Activated B cell treated with CpG ODN at 0.5 μM for 24 hours (primary cell): ENCODE measurements at regions not wholly inside any gene's neighbourhood (a gene's known extent, or its start where the extent isn't known, plus 50 kb on each side); places are given as distances from the start of the nearest gene placed in this dataset.

Experiments used
- ATAC-seq: fragments of 200-7000 bp; cut with Tn5 transposase; one replicate; pipeline ENCODE4 v1.10.0; 2021; ENCODE audit warnings: low read depth, mild to moderate bottlenecking, moderate library complexity
- CTCF ChIA-PET: fragments of 350-600 bp; sonication (Branson Sonifier 250); formaldehyde crosslinking; loops from one replicate; lab custom pipeline; 2021; ENCODE audit warnings: antibody characterized with exemption; lab: Charles Lee
- POLR2A ChIA-PET: fragments of 350-600 bp; sonication (Branson Sonifier 250); formaldehyde crosslinking; loops from one replicate; lab custom pipeline; 2021; ENCODE audit warnings: antibody characterized with exemption; lab: Charles Lee
- DNase-seq: peaks from one replicate; pipeline ENCODE4 v3.0.0; 2022
- H3K27ac Mint-ChIP-seq: one replicate; pipeline ENCODE4 v1.8.0; 2020; ENCODE audit warnings: mixed read lengths
- H3K27me3 Mint-ChIP-seq: one replicate; pipeline ENCODE4 v1.8.0; 2021; ENCODE audit warnings: mixed read lengths
- H3K36me3 Mint-ChIP-seq: one replicate; pipeline ENCODE4 v1.8.0; 2021; ENCODE audit warnings: low read depth, mixed read lengths
- H3K4me1 Mint-ChIP-seq: one replicate; pipeline ENCODE4 v1.8.0; 2021; ENCODE audit warnings: mixed read lengths
- H3K4me3 Mint-ChIP-seq: one replicate; pipeline ENCODE4 v1.8.0; 2020; ENCODE audit warnings: mild to moderate bottlenecking, mixed read lengths
- H3K9me3 Mint-ChIP-seq: one replicate; pipeline ENCODE4 v1.8.0; 2020; ENCODE audit warnings: mixed read lengths
- intact Hi-C: fragments of 100-400 bp; cut with micrococcal nuclease; formaldehyde crosslinking; loops from one replicate; pipeline ENCODE4 v1.15.1; 2024
- TF ChIP-seq, protein P1 (sequence below): fragments of 200-600 bp; IDR thresholded peaks from one replicate; pipeline ENCODE4 v1.8.0; 2022; ENCODE audit warnings: antibody characterized with exemption, mild to moderate bottlenecking

GRCh38 chr15:77553695-77554094 lies 79.0 kb downstream of the LINGO1 start:
- no peak for ATAC-seq
- Mint-ChIP-seq H3K27me3 (no peaks in the 10 kb centered on the region), H3K4me3 (no peak overlapping the region), H3K27ac (no peak overlapping the region), H3K36me3 (no peaks in the 10 kb centered on the region), H3K4me1 (no peaks in the 10 kb centered on the region), H3K9me3 (no peaks in the 10 kb centered on the region)
- ChIA-PET POLR2A (no interaction called here), CTCF (no interaction called here)
- intact Hi-C loops, result no loop called here
- no peak for DNase-seq
- TF ChIP-seq, protein P1, sequence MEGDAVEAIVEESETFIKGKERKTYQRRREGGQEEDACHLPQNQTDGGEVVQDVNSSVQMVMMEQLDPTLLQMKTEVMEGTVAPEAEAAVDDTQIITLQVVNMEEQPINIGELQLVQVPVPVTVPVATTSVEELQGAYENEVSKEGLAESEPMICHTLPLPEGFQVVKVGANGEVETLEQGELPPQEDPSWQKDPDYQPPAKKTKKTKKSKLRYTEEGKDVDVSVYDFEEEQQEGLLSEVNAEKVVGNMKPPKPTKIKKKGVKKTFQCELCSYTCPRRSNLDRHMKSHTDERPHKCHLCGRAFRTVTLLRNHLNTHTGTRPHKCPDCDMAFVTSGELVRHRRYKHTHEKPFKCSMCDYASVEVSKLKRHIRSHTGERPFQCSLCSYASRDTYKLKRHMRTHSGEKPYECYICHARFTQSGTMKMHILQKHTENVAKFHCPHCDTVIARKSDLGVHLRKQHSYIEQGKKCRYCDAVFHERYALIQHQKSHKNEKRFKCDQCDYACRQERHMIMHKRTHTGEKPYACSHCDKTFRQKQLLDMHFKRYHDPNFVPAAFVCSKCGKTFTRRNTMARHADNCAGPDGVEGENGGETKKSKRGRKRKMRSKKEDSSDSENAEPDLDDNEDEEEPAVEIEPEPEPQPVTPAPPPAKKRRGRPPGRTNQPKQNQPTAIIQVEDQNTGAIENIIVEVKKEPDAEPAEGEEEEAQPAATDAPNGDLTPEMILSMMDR, result no peak

DNA sequence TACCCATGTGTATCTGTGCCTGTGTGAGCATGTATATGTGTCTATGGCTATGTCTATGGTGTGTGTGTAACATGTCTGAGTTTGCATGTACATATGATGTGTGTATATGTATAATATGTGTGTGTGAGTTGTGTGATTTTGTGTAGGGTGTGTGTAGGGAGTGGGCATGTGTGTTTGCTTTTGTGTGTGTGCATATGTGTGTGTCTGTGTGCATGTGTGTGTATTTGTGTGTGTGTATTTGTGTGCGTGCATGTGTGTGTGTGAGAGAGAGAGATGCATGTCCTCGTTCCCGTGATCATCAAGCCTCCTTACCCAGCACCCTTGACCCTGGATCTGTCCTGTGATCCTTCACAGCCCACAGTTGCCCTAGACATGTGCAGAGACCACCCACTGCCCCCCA lies 79.5 kb downstream of the LINGO1 start:
- ATAC-seq (no peak), DNase-seq (no peak)
- Mint-ChIP-seq H3K9me3 (no peaks in the 10 kb centered on the region), H3K27me3 (no peaks in the 10 kb centered on the region), H3K36me3 (no peaks in the 10 kb centered on the region), H3K4me3 (no peak overlapping the region), H3K27ac (no peak overlapping the region), H3K4me1 (peaks cover 3% of the 10 kb centered on the region)
- TF ChIP-seq, protein P1, result no peak
- CTCF ChIA-PET, result no interaction called here
- intact Hi-C loops, result no loop called here
- POLR2A ChIA-PET, result no interaction called here

DNA sequence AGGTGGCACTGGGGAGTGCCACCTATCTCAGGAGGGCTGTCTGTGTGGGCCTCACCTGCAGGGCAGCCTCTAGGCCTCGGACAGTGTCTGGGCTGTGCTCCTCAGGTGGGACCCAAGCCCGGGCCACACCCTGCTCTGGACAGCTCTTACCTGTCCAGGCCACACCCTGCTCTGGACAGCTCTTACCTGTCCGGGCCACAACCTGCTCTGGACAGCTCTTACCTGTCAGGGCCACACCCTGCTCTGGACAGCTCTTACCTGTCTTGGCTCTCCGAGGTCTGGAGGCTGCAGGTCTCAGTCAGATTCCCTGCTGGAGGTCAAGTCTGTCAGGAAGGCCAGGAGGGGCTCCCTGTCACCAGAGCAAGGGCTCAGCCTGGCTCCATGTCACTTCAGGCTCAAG lies 80.6 kb downstream of the LINGO1 start:
- CTCF ChIA-PET, result no interaction called here
- Mint-ChIP-seq H3K27ac (no peak overlapping the region), H3K4me3 (no peak overlapping the region), H3K27me3 (no peaks in the 10 kb centered on the region), H3K9me3 (no peaks in the 10 kb centered on the region), H3K4me1 (peaks cover 3% of the 10 kb centered on the region), H3K36me3 (no peaks in the 10 kb centered on the region)
- intact Hi-C loops, result no loop called here
- no peak for ATAC-seq
- TF ChIP-seq, protein P1, result no peak
- no peak for DNase-seq
- POLR2A ChIA-PET, result no interaction called here

- ATAC-seq, result no peak
- TF ChIP-seq, protein P1, result no peak
- no peak for DNase-seq
- Mint-ChIP-seq H3K4me1 (peaks cover 3% of the 10 kb centered on the region), H3K9me3 (no peaks in the 10 kb centered on the region), H3K36me3 (no peaks in the 10 kb centered on the region), H3K27me3 (peaks cover under 1% of the 10 kb centered on the region), H3K4me3 (no peak overlapping the region), H3K27ac (no peak overlapping the region)
- POLR2A ChIA-PET, result no interaction called here
- intact Hi-C loops, result no loop called here
- CTCF ChIA-PET, result no interaction called here
Observed at GRCh38 chr15:77550301-77551251, 82.1 kb downstream of the LINGO1 start.

GRCh38 chr15:77549576-77550288 lies 83.0 kb downstream of the LINGO1 start:
- Mint-ChIP-seq H3K9me3 (no peaks in the 10 kb centered on the region), H3K4me1 (peaks cover 3% of the 10 kb centered on the region), H3K4me3 (no peak overlapping the region), H3K36me3 (no peaks in the 10 kb centered on the region), H3K27me3 (peaks cover 3% of the 10 kb centered on the region), H3K27ac (no peak overlapping the region)
- TF ChIP-seq, protein P1, result no peak
- intact Hi-C loops, result loop anchor here (10.0 kb wide), 1 partner anchor 645 kb away; the partner anchor contains the start of gene SCAPER
- ATAC-seq (no peak), DNase-seq (no peak)
- POLR2A ChIA-PET, result no interaction called here
- CTCF ChIA-PET, result no interaction called here
